Activated CD8-positive, alpha-beta memory T cell treated with anti-CD3 and anti-CD28 coated beads for 36 hours (primary cell): ENCODE measurements at regions not wholly inside any gene's neighbourhood (a gene's known extent, or its start where the extent isn't known, plus 50 kb on each side); places are given as distances from the start of the nearest gene placed in this dataset.

Experiments
- CTCF ChIA-PET: fragments of 350-600 bp; sonication (Branson Sonifier 250); formaldehyde crosslinking; loops from one replicate; lab custom pipeline; 2021; ENCODE audit warnings: antibody characterized with exemption; lab: Charles Lee
- POLR2A ChIA-PET: fragments of 350-600 bp; sonication (Branson Sonifier 250); formaldehyde crosslinking; loops from one replicate; lab custom pipeline; 2021; ENCODE audit warnings: antibody characterized with exemption; lab: Charles Lee

GRCh38 chr3:2001306-2002108 lies 97.2 kb upstream of the CNTN4 start:
- ChIA-PET POLR2A (no interaction called here), CTCF (no interaction called here)

- POLR2A ChIA-PET: no interaction called here
- CTCF ChIA-PET: no interaction called here
Observed at GRCh38 chr3:2023959-2024358, 74.7 kb upstream of the CNTN4 start.

- ChIA-PET POLR2A (no interaction called here), CTCF (no interaction called here)
Observed at GRCh38 chr3:2024713-2025112, 74.0 kb upstream of the CNTN4 start.

DNA sequence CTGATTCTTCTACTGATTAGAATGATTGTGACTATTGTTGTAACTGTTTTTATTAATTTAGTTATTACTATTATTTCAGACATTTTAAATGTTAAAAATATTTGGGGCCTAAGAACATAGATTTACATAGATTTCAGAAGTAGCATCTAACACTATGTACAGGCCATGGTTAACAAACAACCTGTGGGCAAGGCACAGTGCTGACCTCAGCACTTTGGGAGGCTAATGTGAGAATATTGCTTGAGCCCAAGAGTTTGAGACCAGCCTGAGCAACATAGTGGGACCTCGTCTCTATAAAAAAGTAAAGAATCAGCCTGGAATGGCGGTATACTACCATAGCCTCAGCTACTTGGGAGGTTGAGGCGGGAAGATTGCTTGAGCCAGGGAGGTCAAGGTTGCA lies 69.1 kb upstream of the CNTN4 start:
- CTCF ChIA-PET: no interaction called here
- POLR2A ChIA-PET: no interaction called here

- POLR2A ChIA-PET: no interaction called here
- CTCF ChIA-PET: no interaction called here
Observed at GRCh38 chr3:2036076-2036475, 62.6 kb upstream of the CNTN4 start.

GRCh38 chr3:2041931-2042330 lies 56.7 kb upstream of the CNTN4 start:
- POLR2A ChIA-PET: no interaction called here
- CTCF ChIA-PET: no interaction called here
